ENCODE measurements at regions not wholly inside any gene's neighbourhood (a gene's known extent, or its start where the extent isn't known, plus 50 kb on each side); places are given as distances from the start of the nearest gene placed in this dataset.

GRCh38 chr17:68175905-68176304, 71.9 kb upstream of the AMZ2 start:
- DNase-seq (ENCODE audit: low read depth, low spot score): no peak
- in situ Hi-C loops (cut with HindIII; ENCODE audit: low pct_unique_long_range_greater_than_20kb, low sequenced_read_pairs): no loop called here

GRCh38 chr17:68176718-68177117, 71.1 kb upstream of the AMZ2 start:
- in situ Hi-C loops (cut with HindIII; ENCODE audit: low pct_unique_long_range_greater_than_20kb, low sequenced_read_pairs): no loop called here
- DNase-seq (ENCODE audit: low read depth, low spot score): no peak

- no peak for DNase-seq (ENCODE audit: low read depth, low spot score)
- in situ Hi-C loops (cut with HindIII; ENCODE audit: low pct_unique_long_range_greater_than_20kb, low sequenced_read_pairs): no loop called here
These were observed 69.0 kb upstream of the AMZ2 start for GRCh38 chr17:68178831-68179230.

GRCh38 chr17:68179236-68179925, 68.5 kb upstream of the AMZ2 start:
- in situ Hi-C loops (cut with HindIII; ENCODE audit: low pct_unique_long_range_greater_than_20kb, low sequenced_read_pairs): no loop called here
- no peak for DNase-seq (ENCODE audit: low read depth, low spot score)

- DNase-seq (ENCODE audit: low read depth, low spot score): no peak
- in situ Hi-C loops (cut with HindIII; ENCODE audit: low pct_unique_long_range_greater_than_20kb, low sequenced_read_pairs): no loop called here
These were observed 67.9 kb upstream of the AMZ2 start for GRCh38 chr17:68179926-68180285.

- DNase-seq (ENCODE audit: low read depth, low spot score): no peak
- in situ Hi-C loops (cut with HindIII; ENCODE audit: low pct_unique_long_range_greater_than_20kb, low sequenced_read_pairs): no loop called here
These were observed 65.9 kb upstream of the AMZ2 start for GRCh38 chr17:68182011-68182306.

GRCh38 chr17:68182940-68183551, 64.8 kb upstream of the AMZ2 start:
- in situ Hi-C loops (cut with HindIII; ENCODE audit: low pct_unique_long_range_greater_than_20kb, low sequenced_read_pairs): no loop called here

GRCh38 chr17:68184141-68184571, 63.7 kb upstream of the AMZ2 start:
- no peak for DNase-seq (ENCODE audit: low read depth, low spot score)
- in situ Hi-C loops (cut with HindIII; ENCODE audit: low pct_unique_long_range_greater_than_20kb, low sequenced_read_pairs): no loop called here

More at GRCh38 chr17:68182940-68183551, 64.8 kb upstream of the AMZ2 start:
- no peak for DNase-seq (ENCODE audit: low read depth, low spot score)

- DNase-seq (ENCODE audit: low read depth, low spot score): no peak
- in situ Hi-C loops (cut with HindIII; ENCODE audit: low pct_unique_long_range_greater_than_20kb, low sequenced_read_pairs): no loop called here
These were observed 62.9 kb upstream of the AMZ2 start for GRCh38 chr17:68184816-68185436.

- no peak for DNase-seq (ENCODE audit: low read depth, low spot score)
- in situ Hi-C loops (cut with HindIII; ENCODE audit: low pct_unique_long_range_greater_than_20kb, low sequenced_read_pairs): no loop called here
These were observed 62.0 kb upstream of the AMZ2 start for GRCh38 chr17:68185820-68186219.

- in situ Hi-C loops (cut with HindIII; ENCODE audit: low pct_unique_long_range_greater_than_20kb, low sequenced_read_pairs): no loop called here
- DNase-seq (ENCODE audit: low read depth, low spot score): no peak
These were observed 57.3 kb upstream of the AMZ2 start for GRCh38 chr17:68190495-68190894.

GRCh38 chr17:68195667-68196393, 52.0 kb upstream of the AMZ2 start:
- in situ Hi-C loops (cut with HindIII; ENCODE audit: low pct_unique_long_range_greater_than_20kb, low sequenced_read_pairs): no loop called here
- no peak for DNase-seq (ENCODE audit: low read depth, low spot score)

- no peak for DNase-seq (ENCODE audit: low read depth, low spot score)
- in situ Hi-C loops (cut with HindIII; ENCODE audit: low pct_unique_long_range_greater_than_20kb, low sequenced_read_pairs): no loop called here
These were observed 51.3 kb upstream of the AMZ2 start for GRCh38 chr17:68196394-68197090.

GRCh38 chr17:68197091-68197996, 50.5 kb upstream of the AMZ2 start:
- no peak for DNase-seq (ENCODE audit: low read depth, low spot score)
- in situ Hi-C loops (cut with HindIII; ENCODE audit: low pct_unique_long_range_greater_than_20kb, low sequenced_read_pairs): no loop called here

GRCh38 chr17:68197997-68198930, 49.6 kb upstream of the AMZ2 start:
- no peak for DNase-seq (ENCODE audit: low read depth, low spot score)
- in situ Hi-C loops (cut with HindIII; ENCODE audit: low pct_unique_long_range_greater_than_20kb, low sequenced_read_pairs): no loop called here
